Stomach (tissue), 4 donors: ENCODE measurements at regions not wholly inside any gene's neighbourhood (a gene's known extent, or its start where the extent isn't known, plus 50 kb on each side); places are given as distances from the start of the nearest gene placed in this dataset.

ENCODE experiments used
- EP300 ChIP-seq: sonication (generic); formaldehyde crosslinking; IDR thresholded peaks from one replicate; pipeline ENCODE4 v1.6.1; 2017; ENCODE audit warnings: antibody characterized with exemption
- POLR2A ChIP-seq, 4 donors: fragments of 450-650 bp; IDR thresholded peaks; one replicate each; pipeline ENCODE4 v1.6.1; 2016; ENCODE audit warnings: antibody characterized with exemption in 4 of 4, control low read depth in 2 of 4, mild to moderate bottlenecking in 1 of 4, moderate library complexity in 1 of 4
- POLR2AphosphoS5 ChIP-seq, 3 donors: sonication (generic); formaldehyde crosslinking; IDR thresholded peaks; one replicate each; pipeline ENCODE4 v1.6.1; 2016; ENCODE audit warnings: antibody characterized with exemption in 3 of 3
- TF ChIP-seq, protein P1 (sequence below), 7 experiments: fragments of 450-650 bp in 4 of 7; fragments of 200-600 bp in 3 of 7; sonication (generic) in 3 of 7; IDR thresholded peaks; one replicate each; pipeline ENCODE4 v1.5.1; 2016 to 2019; ENCODE audit warnings: antibody characterized with exemption in 7 of 7, control low read depth in 2 of 7, mild to moderate bottlenecking in 1 of 7

DNA sequence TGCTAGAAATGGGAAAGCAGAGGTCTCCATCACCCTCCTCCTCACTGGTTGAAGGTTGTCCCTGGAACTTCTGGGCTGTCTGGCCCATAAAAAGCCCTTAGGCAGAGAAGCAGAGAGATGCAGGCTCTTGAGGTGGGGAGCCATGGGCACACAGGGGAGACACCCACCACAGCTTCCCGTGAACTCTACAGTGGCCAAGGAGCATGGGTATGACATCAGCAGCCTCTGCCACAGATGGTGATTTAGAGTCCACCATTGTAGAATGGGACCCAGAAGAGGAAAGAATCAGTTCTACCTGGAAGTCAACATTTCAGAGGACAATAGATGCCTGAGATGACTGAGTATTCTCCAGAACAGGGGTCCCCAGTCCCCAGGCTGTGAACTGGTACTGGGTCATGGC is 105.6 kb upstream of the LRRN1 start:
- TF ChIP-seq, protein P1, sequence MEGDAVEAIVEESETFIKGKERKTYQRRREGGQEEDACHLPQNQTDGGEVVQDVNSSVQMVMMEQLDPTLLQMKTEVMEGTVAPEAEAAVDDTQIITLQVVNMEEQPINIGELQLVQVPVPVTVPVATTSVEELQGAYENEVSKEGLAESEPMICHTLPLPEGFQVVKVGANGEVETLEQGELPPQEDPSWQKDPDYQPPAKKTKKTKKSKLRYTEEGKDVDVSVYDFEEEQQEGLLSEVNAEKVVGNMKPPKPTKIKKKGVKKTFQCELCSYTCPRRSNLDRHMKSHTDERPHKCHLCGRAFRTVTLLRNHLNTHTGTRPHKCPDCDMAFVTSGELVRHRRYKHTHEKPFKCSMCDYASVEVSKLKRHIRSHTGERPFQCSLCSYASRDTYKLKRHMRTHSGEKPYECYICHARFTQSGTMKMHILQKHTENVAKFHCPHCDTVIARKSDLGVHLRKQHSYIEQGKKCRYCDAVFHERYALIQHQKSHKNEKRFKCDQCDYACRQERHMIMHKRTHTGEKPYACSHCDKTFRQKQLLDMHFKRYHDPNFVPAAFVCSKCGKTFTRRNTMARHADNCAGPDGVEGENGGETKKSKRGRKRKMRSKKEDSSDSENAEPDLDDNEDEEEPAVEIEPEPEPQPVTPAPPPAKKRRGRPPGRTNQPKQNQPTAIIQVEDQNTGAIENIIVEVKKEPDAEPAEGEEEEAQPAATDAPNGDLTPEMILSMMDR (IDR thresholded peaks at IDR 0.05): no peak
- TF ChIP-seq POLR2A (IDR thresholded peaks at IDR 0.05): no peak
- TF ChIP-seq EP300: no peak
- TF ChIP-seq POLR2AphosphoS5 (IDR thresholded peaks at IDR 0.05): no peak
